NT2/D1 (cell line): ENCODE measurements at regions not wholly inside any gene's neighbourhood (a gene's known extent, or its start where the extent isn't known, plus 50 kb on each side); places are given as distances from the start of the nearest gene placed in this dataset.

ENCODE experiments used
- DNase-seq: peaks from one replicate; pipeline ENCODE4 v3.0.0-alpha.2; 2011; ENCODE audit warnings: low read depth, low spot score
- H3K27me3 ChIP-seq: 2 replicates; pipeline ENCODE4 v1.6.0; 2011; ENCODE audit warnings: mild to moderate bottlenecking; ENCODE audit not compliant: insufficient read length, insufficient read depth
- H3K36me3 ChIP-seq: 2 replicates; pipeline ENCODE4 v1.6.1; 2011; ENCODE audit warnings: mild to moderate bottlenecking, low read length, mixed read lengths; ENCODE audit not compliant: insufficient read depth, insufficient read length
- H3K4me1 ChIP-seq: 2 replicates; pipeline ENCODE4 v1.5.1; 2011; ENCODE audit not compliant: insufficient read depth, insufficient read length
- H3K4me3 ChIP-seq: 2 replicates; pipeline ENCODE4 v1.5.1; 2011; ENCODE audit warnings: low read depth; ENCODE audit not compliant: insufficient read length
- H3K9ac ChIP-seq: 2 replicates; pipeline ENCODE4 v1.6.0; 2011; ENCODE audit warnings: low read depth; ENCODE audit not compliant: insufficient read length
- H3K9me3 ChIP-seq: 2 replicates; pipeline ENCODE4 v1.5.1; 2011; ENCODE audit warnings: mild to moderate bottlenecking, low read length; ENCODE audit not compliant: insufficient read depth
- SUZ12 ChIP-seq: IDR thresholded peaks from 2 replicates; pipeline ENCODE4 v1.6.1; 2011; ENCODE audit not compliant: insufficient read length, insufficient read depth; ENCODE audit errors: extremely low read depth
- YY1 ChIP-seq: IDR thresholded peaks from 2 replicates; pipeline ENCODE4 v1.6.1; 2011; ENCODE audit not compliant: insufficient read length, insufficient read depth
- ZNF274 ChIP-seq: IDR thresholded peaks from 2 replicates; pipeline ENCODE4 v1.6.1; 2011; ENCODE audit warnings: mild to moderate bottlenecking, low read depth, low read length

GRCh38 chr13:111902726-111903125 is 164.2 kb upstream of the SOX1 start:
- no peak for DNase-seq
- TF ChIP-seq SUZ12 (no peak), YY1 (no peak), ZNF274 (no peak)
- no peak overlapping the region for H3K4me3 ChIP-seq
- H3K9ac ChIP-seq = no peak overlapping the region
- H3K9me3 ChIP-seq = no peaks in the 10 kb centered on the region
- H3K4me1 ChIP-seq = no peaks in the 10 kb centered on the region
- H3K36me3 ChIP-seq = no peaks in the 10 kb centered on the region
- H3K27me3 ChIP-seq = no peaks in the 10 kb centered on the region

GRCh38 chr13:111903143-111903542 is 163.8 kb upstream of the SOX1 start:
- H3K9me3 ChIP-seq = no peaks in the 10 kb centered on the region
- H3K9ac ChIP-seq = no peak overlapping the region
- H3K4me1 ChIP-seq = no peaks in the 10 kb centered on the region
- DNase-seq = no peak
- no peak overlapping the region for H3K4me3 ChIP-seq
- no peaks in the 10 kb centered on the region for H3K36me3 ChIP-seq
- no peaks in the 10 kb centered on the region for H3K27me3 ChIP-seq
- TF ChIP-seq ZNF274 (no peak), SUZ12 (no peak), YY1 (no peak)

GRCh38 chr13:111904166-111904565 is 162.8 kb upstream of the SOX1 start:
- Histone ChIP-seq H3K36me3 (no peaks in the 10 kb centered on the region), H3K4me1 (no peaks in the 10 kb centered on the region), H3K4me3 (no peak overlapping the region), H3K9ac (no peak overlapping the region), H3K9me3 (no peaks in the 10 kb centered on the region), H3K27me3 (no peaks in the 10 kb centered on the region)
- no peak for DNase-seq
- TF ChIP-seq YY1 = no peak
- TF ChIP-seq ZNF274 = no peak
- no peak for TF ChIP-seq SUZ12

GRCh38 chr13:111904701-111905608 is 162.0 kb upstream of the SOX1 start:
- no peak for DNase-seq
- H3K9ac ChIP-seq = no peak overlapping the region
- no peaks in the 10 kb centered on the region for H3K27me3 ChIP-seq
- H3K36me3 ChIP-seq = no peaks in the 10 kb centered on the region
- H3K9me3 ChIP-seq = no peaks in the 10 kb centered on the region
- no peak overlapping the region for H3K4me3 ChIP-seq
- TF ChIP-seq ZNF274 (no peak), YY1 (no peak), SUZ12 (no peak)
- no peaks in the 10 kb centered on the region for H3K4me1 ChIP-seq

DNA sequence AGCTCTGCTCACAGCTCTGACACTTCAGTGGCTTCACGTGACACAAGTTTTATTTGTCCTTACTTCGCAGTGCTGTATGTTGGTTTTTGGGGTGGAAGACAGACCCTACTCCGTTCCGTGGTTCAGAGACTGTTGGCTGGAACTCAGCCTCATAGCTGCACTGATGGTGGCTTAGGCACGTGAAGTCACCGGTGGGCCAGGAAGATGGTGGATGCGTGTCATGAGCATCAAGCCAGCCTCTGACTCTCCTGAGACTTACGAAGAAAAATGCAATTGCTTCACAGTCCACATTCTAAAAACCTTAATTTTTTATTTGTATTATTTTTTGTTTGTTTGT is 161.4 kb upstream of the SOX1 start:
- no peak for DNase-seq
- H3K9me3 ChIP-seq = no peaks in the 10 kb centered on the region
- no peaks in the 10 kb centered on the region for H3K36me3 ChIP-seq
- no peak overlapping the region for H3K4me3 ChIP-seq
- no peaks in the 10 kb centered on the region for H3K4me1 ChIP-seq
- H3K27me3 ChIP-seq = no peaks in the 10 kb centered on the region
- H3K9ac ChIP-seq = no peak overlapping the region
- TF ChIP-seq SUZ12 (no peak), YY1 (no peak), ZNF274 (no peak)

DNA sequence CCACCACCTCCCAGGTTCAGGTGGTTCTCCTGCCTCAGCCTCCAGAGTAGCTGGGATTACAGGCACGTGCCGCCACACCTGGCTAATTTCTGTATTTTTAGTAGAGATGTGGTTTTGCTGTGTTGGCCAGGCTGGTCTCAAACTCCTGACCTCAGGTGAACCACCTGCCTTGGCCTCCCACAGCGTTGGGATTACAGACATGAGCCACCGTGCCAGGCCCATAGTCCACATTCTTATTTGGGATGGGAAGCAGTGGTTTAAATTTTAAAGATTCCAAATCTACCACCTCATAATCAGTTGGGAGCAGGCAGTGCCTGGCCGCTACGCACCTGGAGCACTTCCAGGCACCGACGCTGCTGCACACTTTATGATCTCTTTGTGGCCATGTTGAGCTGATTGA is 160.6 kb upstream of the SOX1 start:
- no peaks in the 10 kb centered on the region for H3K9me3 ChIP-seq
- no peak for TF ChIP-seq YY1
- no peak for TF ChIP-seq SUZ12
- no peak for TF ChIP-seq ZNF274
- H3K36me3 ChIP-seq = no peaks in the 10 kb centered on the region
- H3K4me3 ChIP-seq = no peak overlapping the region
- DNase-seq = no peak
- no peaks in the 10 kb centered on the region for H3K27me3 ChIP-seq
- H3K9ac ChIP-seq = no peak overlapping the region
- no peaks in the 10 kb centered on the region for H3K4me1 ChIP-seq

- H3K36me3 ChIP-seq = no peaks in the 10 kb centered on the region
- no peak for DNase-seq
- H3K9me3 ChIP-seq = no peaks in the 10 kb centered on the region
- no peak overlapping the region for H3K9ac ChIP-seq
- H3K4me3 ChIP-seq = no peak overlapping the region
- H3K27me3 ChIP-seq = no peaks in the 10 kb centered on the region
- H3K4me1 ChIP-seq = no peaks in the 10 kb centered on the region
- TF ChIP-seq YY1 (no peak), SUZ12 (no peak), ZNF274 (no peak)
Measured at GRCh38 chr13:111906816-111907215, 160.1 kb upstream of the SOX1 start.
